SK-N-SH (cell line): ENCODE measurements at regions not wholly inside any gene's neighbourhood (a gene's known extent, or its start where the extent isn't known, plus 50 kb on each side); places are given as distances from the start of the nearest gene placed in this dataset.

Experiments
- CTCF ChIA-PET: fragments of 300-600, 350-600 bp; formaldehyde crosslinking; extraction: SDS; loops from one replicate; lab custom pipeline; 2021; lab: Yijun Ruan, JAX
- POLR2A ChIA-PET: fragments of 350-600 bp; sonication (Branson Sonifier 250); formaldehyde crosslinking; extraction: SDS; loops from one replicate; lab custom pipeline; 2020; ENCODE audit warnings: antibody characterized with exemption, inconsistent platforms; lab: Yijun Ruan, JAX
- DNase-seq: peaks from one replicate; pipeline ENCODE4 v3.0.0; 2012
- H2AFZ ChIP-seq: fragments of 200-600 bp; sonication (generic); 2 replicates; pipeline ENCODE4 v1.8.1; 2016; ENCODE audit warnings: antibody characterized with exemption, mild to moderate bottlenecking, low read depth
- H3F3A ChIP-seq: fragments of 200-600 bp; sonication (generic); replicated peaks from 2 replicates; pipeline ENCODE3; 2016; ENCODE audit warnings: antibody characterized with exemption, mild to moderate bottlenecking; ENCODE audit not compliant: insufficient read depth
- H3K27ac ChIP-seq, 2 experiments: fragments of 200-500 bp in 1 of 2; fragments of 200-600 bp in 1 of 2; sonication (Bioruptor generic) in 1 of 2; sonication (generic), shearing (Covaris generic) in 1 of 2; 2 replicates each; pipeline versions ENCODE4 v1.5.1 to v1.6.1; 2014 to 2016; ENCODE audit warnings: low read depth in 2 of 2, inconsistent platforms in 1 of 2, low read length in 1 of 2, mild to moderate bottlenecking in 1 of 2, mixed read lengths in 1 of 2
- H3K27me3 ChIP-seq: fragments of 200-600 bp; sonication (generic), shearing (Covaris generic); 2 replicates; pipeline ENCODE4 v1.6.1; 2016; ENCODE audit warnings: mixed run types; ENCODE audit not compliant: insufficient read depth
- H3K36me3 ChIP-seq, 2 experiments: fragments of 200-500 bp in 1 of 2; fragments of 200-600 bp in 1 of 2; sonication (Bioruptor generic) in 1 of 2; sonication (generic) in 1 of 2; replicated peaks in 1 of 2; 2 replicates each; pipeline versions ENCODE3 to v1.5.1; 2014 to 2016; ENCODE audit warnings: low read length in 1 of 2, mild to moderate bottlenecking in 1 of 2; ENCODE audit not compliant: insufficient read depth in 2 of 2, control insufficient read depth in 1 of 2
- H3K4me1 ChIP-seq, 2 experiments: fragments of 200-500 bp in 1 of 2; fragments of 200-600 bp in 1 of 2; sonication (Bioruptor generic) in 1 of 2; sonication (generic), shearing (Covaris generic) in 1 of 2; 2 replicates each; pipeline versions ENCODE4 v1.5.1 to v1.6.1; 2014 to 2016; ENCODE audit warnings: low read depth in 1 of 2, low read length in 1 of 2, mixed run types in 1 of 2; ENCODE audit not compliant: insufficient read depth in 2 of 2, control insufficient read depth in 1 of 2
- H3K4me2 ChIP-seq: fragments of 200-600 bp; sonication (generic), shearing (Covaris generic); 2 replicates; pipeline ENCODE4 v1.6.1; 2017; ENCODE audit warnings: mixed run types
- H3K4me3 ChIP-seq, 2 experiments: fragments of 200-500 bp in 1 of 2; fragments of 200-600 bp in 1 of 2; sonication (Bioruptor generic) in 1 of 2; sonication (generic), shearing (Covaris generic) in 1 of 2; 2 replicates each; pipeline versions ENCODE4 v1.5.1 to v1.8.1; 2014 to 2016; ENCODE audit warnings: low read depth in 2 of 2, inconsistent platforms in 1 of 2, low read length in 1 of 2, mild to moderate bottlenecking in 1 of 2, mixed read lengths in 1 of 2, moderate library complexity in 1 of 2
- H3K79me2 ChIP-seq: fragments of 200-600 bp; sonication (generic); 2 replicates; pipeline ENCODE4 v1.8.1; 2017; ENCODE audit warnings: mild to moderate bottlenecking; ENCODE audit not compliant: insufficient read depth
- H3K9ac ChIP-seq: fragments of 200-600 bp; sonication (generic); 2 replicates; pipeline ENCODE4 v1.6.1; 2017; ENCODE audit warnings: mixed run types
- H3K9me2 ChIP-seq: fragments of 200-600 bp; sonication (generic); 2 replicates; pipeline ENCODE4 v1.6.1; 2017; ENCODE audit warnings: mixed run types
- H3K9me3 ChIP-seq: fragments of 200-600 bp; sonication (generic); 2 replicates; pipeline ENCODE4 v1.6.1; 2017; ENCODE audit warnings: mixed run types, mild to moderate bottlenecking, moderate library complexity
- H4K20me1 ChIP-seq: fragments of 200-600 bp; sonication (generic); 2 replicates; pipeline ENCODE4 v1.6.1; 2017; ENCODE audit warnings: mild to moderate bottlenecking, mixed run types; ENCODE audit not compliant: insufficient read depth
- ELF1 ChIP-seq: IDR thresholded peaks from 2 replicates; pipeline ENCODE4 v1.4.0; 2012
- EZH2phosphoT487 ChIP-seq: fragments of 200-600 bp; sonication (generic); IDR thresholded peaks from 2 replicates; pipeline ENCODE4 v1.6.1; 2017; ENCODE audit warnings: low read depth, mixed run types, mild to moderate bottlenecking, antibody characterized with exemption, moderate library complexity, borderline replicate concordance
- FOXM1 ChIP-seq: IDR thresholded peaks from 2 replicates; pipeline ENCODE4 v1.4.0; 2012; ENCODE audit warnings: low read depth, mild to moderate bottlenecking
- GABPA ChIP-seq: IDR thresholded peaks from 2 replicates; pipeline ENCODE4 v1.4.0; 2012; ENCODE audit warnings: low read depth, mild to moderate bottlenecking
- MAX ChIP-seq: IDR thresholded peaks from 2 replicates; pipeline ENCODE4 v1.4.0; 2012; ENCODE audit warnings: low read depth
- MEF2A ChIP-seq: IDR thresholded peaks from 2 replicates; pipeline ENCODE4 v1.4.0; 2012; ENCODE audit warnings: low read depth, borderline replicate concordance
- MXI1 ChIP-seq: IDR thresholded peaks from 2 replicates; pipeline ENCODE4 v1.6.1; 2012; ENCODE audit warnings: mild to moderate bottlenecking, low read depth, low read length, improper control_type of control experiment
- NFIC ChIP-seq: IDR thresholded peaks from 2 replicates; pipeline ENCODE4 v1.4.0; 2012; ENCODE audit warnings: borderline replicate concordance
- NRF1 ChIP-seq: IDR thresholded peaks from 2 replicates; pipeline ENCODE4 v1.6.1; 2012; ENCODE audit warnings: low read depth, mild to moderate bottlenecking, low read length
- PBX3 ChIP-seq: IDR thresholded peaks from 2 replicates; pipeline ENCODE4; 2012
- POLR2AphosphoS5 ChIP-seq: IDR thresholded peaks from 2 replicates; pipeline ENCODE4 v1.6.1; 2012; ENCODE audit warnings: low read depth, low read length
- RAD21 ChIP-seq: IDR thresholded peaks from 2 replicates; pipeline ENCODE4 v1.6.1; 2012; ENCODE audit warnings: mild to moderate bottlenecking, low read length
- RXRA ChIP-seq: IDR thresholded peaks from 2 replicates; pipeline ENCODE4 v1.4.0; 2012; ENCODE audit warnings: low read depth, mild to moderate bottlenecking, borderline replicate concordance
- SIN3A ChIP-seq: IDR thresholded peaks from 2 replicates; pipeline ENCODE4 v1.6.1; 2012; ENCODE audit warnings: low read depth, mild to moderate bottlenecking, low read length, moderate library complexity, borderline replicate concordance
- SMC3 ChIP-seq: IDR thresholded peaks from 2 replicates; pipeline ENCODE4 v1.6.1; 2012; ENCODE audit warnings: low read depth, low read length, improper control_type of control experiment
- TAF1 ChIP-seq: IDR thresholded peaks from 2 replicates; pipeline ENCODE4 v1.6.1; 2012; ENCODE audit warnings: low read depth, mild to moderate bottlenecking, low read length, moderate library complexity, borderline replicate concordance
- TCF12 ChIP-seq: IDR thresholded peaks from 2 replicates; pipeline ENCODE4 v1.4.0; 2012
- USF1 ChIP-seq: IDR thresholded peaks from 2 replicates; pipeline ENCODE4 v1.4.0; 2012; ENCODE audit warnings: low read depth, borderline replicate concordance
- ZBTB33 ChIP-seq: IDR thresholded peaks from 2 replicates; pipeline ENCODE4 v1.4.0; 2012; ENCODE audit warnings: low read depth, borderline replicate concordance
- WGBS: methylation state at CpG from one replicate; pipeline ENCODE4 v1.1.6; 2017; ENCODE audit warnings: low lambda C conversion rate; 5-methylcytosine and 5-hydroxymethylcytosine counted together
- TF ChIP-seq, protein P1 (sequence below): fragments of 200-600 bp; sonication (generic); IDR thresholded peaks from 2 replicates; pipeline ENCODE4 v1.6.1; 2017; ENCODE audit warnings: antibody characterized with exemption, mild to moderate bottlenecking, moderate library complexity
- TF ChIP-seq, protein P2 (sequence below): fragments of 150-350 bp; IDR thresholded peaks from 2 replicates; pipeline ENCODE4 v1.6.1; 2017; ENCODE audit warnings: antibody characterized with exemption, low read length, low read depth, borderline replicate concordance

DNA sequence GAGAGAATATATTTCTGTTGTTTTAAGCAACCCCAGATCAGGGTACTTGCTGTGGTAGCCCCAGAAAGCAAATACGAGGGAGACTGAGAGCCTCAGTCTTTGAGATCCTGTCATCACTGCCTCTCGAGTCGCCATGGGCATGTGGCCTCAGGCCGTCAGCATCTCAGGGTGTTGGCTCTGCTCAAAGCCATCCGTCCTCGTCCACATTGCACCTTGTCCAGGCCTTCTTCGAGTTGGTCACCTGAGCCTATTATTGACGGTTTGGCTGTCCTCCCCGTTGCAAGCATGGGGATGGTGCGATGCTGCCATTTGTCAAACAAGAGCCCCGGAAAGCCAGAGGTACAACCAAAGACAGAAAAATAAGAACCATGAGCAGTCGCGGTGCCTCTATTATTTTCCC, 136.9 kb downstream of the IRF8 start:
- TF ChIP-seq NFIC (no peak), MXI1 (no peak), SMC3 (no peak)
- H4K20me1 ChIP-seq, result no peaks in the 10 kb centered on the region
- H3K4me3 ChIP-seq, result no peak overlapping the region
- H3K27me3 ChIP-seq, result peaks cover 68% of the 10 kb centered on the region
- no peak overlapping the region for H3K27ac ChIP-seq
- no peaks in the 10 kb centered on the region for H3K4me1 ChIP-seq
- no peaks in the 10 kb centered on the region for H3F3A ChIP-seq
- 16% methylated on average over 9 of the region's 13 CpGs for WGBS
- no peaks in the 10 kb centered on the region for H3K79me2 ChIP-seq
- no peak overlapping the region for H3K4me2 ChIP-seq
- no peaks in the 10 kb centered on the region for H3K9me2 ChIP-seq
- no peak for DNase-seq
- no peaks in the 10 kb centered on the region for H3K9me3 ChIP-seq
- ChIA-PET POLR2A (no interaction called here), CTCF (interaction anchor here (1.5 kb wide), 1 partner anchor 215 kb away, joined by 4 read pairs; no protein-coding TSS in a partner anchor)
- H3K36me3 ChIP-seq, result no peaks in the 10 kb centered on the region
- no peak overlapping the region for H3K9ac ChIP-seq
- H2AFZ ChIP-seq, result no peak overlapping the region

DNA sequence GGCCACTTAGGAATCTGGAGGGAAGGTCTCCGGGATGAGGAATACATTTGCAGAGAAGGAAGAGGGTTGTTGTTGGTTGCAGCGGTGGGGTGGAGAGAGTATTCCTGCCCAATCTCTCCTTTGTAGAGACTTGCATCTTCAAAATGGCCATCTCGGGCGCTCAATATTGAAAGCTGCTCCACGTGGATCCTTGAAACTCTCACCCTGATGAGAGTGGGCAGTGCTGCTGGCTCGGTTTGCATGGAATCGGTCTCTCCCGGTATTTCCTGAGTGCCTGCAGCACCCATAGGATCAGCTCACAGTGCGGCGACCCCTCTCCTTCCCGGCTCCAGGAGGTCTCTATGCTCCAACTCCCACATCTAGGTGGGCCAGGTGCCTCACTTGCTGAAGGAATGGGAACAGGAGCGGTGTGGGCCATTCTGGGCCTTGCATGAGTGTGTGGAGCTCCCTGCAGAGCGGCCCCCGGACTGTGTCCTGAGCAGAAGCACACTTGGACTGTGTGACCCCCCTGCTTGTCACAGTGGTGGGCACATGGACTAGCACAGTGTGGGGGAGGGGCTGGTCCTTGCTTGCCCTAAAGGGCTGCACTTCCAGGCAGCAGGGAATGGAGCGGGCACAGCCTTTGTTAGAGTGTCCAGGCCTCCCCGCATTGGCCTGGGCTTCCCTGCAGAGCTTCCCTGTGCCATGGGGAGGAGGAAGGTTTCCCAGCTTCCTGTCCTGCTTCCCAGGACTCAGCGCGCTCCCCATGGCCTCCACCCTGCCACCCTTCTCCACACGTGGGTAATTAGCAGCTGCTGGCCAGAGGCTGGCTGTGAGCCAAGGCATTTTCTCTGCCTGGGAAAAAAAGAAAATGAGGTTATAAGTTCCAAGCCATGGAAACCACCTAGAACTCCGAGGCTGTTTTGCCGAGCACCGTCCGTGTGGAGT, 139.3 kb downstream of the IRF8 start:
- Histone ChIP-seq H3K4me1 (no peaks in the 10 kb centered on the region), H3K27ac (no peak overlapping the region), H3F3A (no peaks in the 10 kb centered on the region), H3K4me3 (no peak overlapping the region), H3K36me3 (no peaks in the 10 kb centered on the region), H3K9me2 (no peaks in the 10 kb centered on the region), H3K9ac (no peak overlapping the region), H3K79me2 (no peaks in the 10 kb centered on the region), H3K4me2 (no peak overlapping the region), H4K20me1 (no peaks in the 10 kb centered on the region), H2AFZ (no peak overlapping the region), H3K27me3 (peaks cover 66% of the 10 kb centered on the region), H3K9me3 (no peaks in the 10 kb centered on the region)
- ChIA-PET POLR2A (no interaction called here), CTCF (no interaction called here)
- TF ChIP-seq RAD21 (no peak), TAF1 (no peak), MAX (no peak), PBX3 (no peak), ZBTB33 (no peak), NRF1 (no peak), FOXM1 (no peak), POLR2AphosphoS5 (no peak), USF1 (no peak), TCF12 (no peak), EZH2phosphoT487 (no peak), GABPA (no peak), SIN3A (no peak), MXI1 (no peak), ELF1 (no peak), RXRA (no peak), MEF2A (no peak)
- TF ChIP-seq, protein P1, sequence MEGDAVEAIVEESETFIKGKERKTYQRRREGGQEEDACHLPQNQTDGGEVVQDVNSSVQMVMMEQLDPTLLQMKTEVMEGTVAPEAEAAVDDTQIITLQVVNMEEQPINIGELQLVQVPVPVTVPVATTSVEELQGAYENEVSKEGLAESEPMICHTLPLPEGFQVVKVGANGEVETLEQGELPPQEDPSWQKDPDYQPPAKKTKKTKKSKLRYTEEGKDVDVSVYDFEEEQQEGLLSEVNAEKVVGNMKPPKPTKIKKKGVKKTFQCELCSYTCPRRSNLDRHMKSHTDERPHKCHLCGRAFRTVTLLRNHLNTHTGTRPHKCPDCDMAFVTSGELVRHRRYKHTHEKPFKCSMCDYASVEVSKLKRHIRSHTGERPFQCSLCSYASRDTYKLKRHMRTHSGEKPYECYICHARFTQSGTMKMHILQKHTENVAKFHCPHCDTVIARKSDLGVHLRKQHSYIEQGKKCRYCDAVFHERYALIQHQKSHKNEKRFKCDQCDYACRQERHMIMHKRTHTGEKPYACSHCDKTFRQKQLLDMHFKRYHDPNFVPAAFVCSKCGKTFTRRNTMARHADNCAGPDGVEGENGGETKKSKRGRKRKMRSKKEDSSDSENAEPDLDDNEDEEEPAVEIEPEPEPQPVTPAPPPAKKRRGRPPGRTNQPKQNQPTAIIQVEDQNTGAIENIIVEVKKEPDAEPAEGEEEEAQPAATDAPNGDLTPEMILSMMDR, result no peak
- TF ChIP-seq, protein P2, sequence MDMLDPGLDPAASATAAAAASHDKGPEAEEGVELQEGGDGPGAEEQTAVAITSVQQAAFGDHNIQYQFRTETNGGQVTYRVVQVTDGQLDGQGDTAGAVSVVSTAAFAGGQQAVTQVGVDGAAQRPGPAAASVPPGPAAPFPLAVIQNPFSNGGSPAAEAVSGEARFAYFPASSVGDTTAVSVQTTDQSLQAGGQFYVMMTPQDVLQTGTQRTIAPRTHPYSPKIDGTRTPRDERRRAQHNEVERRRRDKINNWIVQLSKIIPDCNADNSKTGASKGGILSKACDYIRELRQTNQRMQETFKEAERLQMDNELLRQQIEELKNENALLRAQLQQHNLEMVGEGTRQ, result no peak
- DNase-seq, result no peak
- 11% methylated on average over 14 of the region's 23 CpGs for WGBS
